ENCODE measurements at regions not wholly inside any gene's neighbourhood (a gene's known extent, or its start where the extent isn't known, plus 50 kb on each side); places are given as distances from the start of the nearest gene placed in this dataset.

DNA sequence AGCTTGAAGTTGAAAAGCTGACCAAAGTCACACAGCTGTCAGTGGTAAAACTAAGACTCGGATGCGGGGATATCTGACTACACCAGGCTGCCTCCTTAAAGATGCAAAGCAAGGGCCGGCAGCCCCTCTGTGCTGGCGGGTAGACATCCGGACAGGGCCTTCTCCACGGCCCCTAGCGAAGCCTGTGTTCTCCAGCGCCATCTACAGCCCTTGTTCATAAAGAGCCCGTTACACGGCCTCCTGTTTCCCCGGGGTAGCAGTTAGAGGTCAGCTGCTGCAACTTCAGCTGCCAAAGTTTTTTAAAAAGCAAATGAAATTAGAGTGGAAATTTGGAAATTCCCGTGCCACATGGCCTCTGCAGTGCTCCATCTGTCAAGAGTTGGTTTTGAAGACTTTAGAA is 383.0 kb downstream of the TBL1XR1 start:
- TF ChIP-seq, protein P1, sequence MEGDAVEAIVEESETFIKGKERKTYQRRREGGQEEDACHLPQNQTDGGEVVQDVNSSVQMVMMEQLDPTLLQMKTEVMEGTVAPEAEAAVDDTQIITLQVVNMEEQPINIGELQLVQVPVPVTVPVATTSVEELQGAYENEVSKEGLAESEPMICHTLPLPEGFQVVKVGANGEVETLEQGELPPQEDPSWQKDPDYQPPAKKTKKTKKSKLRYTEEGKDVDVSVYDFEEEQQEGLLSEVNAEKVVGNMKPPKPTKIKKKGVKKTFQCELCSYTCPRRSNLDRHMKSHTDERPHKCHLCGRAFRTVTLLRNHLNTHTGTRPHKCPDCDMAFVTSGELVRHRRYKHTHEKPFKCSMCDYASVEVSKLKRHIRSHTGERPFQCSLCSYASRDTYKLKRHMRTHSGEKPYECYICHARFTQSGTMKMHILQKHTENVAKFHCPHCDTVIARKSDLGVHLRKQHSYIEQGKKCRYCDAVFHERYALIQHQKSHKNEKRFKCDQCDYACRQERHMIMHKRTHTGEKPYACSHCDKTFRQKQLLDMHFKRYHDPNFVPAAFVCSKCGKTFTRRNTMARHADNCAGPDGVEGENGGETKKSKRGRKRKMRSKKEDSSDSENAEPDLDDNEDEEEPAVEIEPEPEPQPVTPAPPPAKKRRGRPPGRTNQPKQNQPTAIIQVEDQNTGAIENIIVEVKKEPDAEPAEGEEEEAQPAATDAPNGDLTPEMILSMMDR (IDR thresholded peaks at IDR 0.05; ENCODE audit: poor library complexity), result peak; percentile 65
- TF ChIP-seq EZH2 (IDR thresholded peaks at IDR 0.05; ENCODE audit: borderline replicate concordance) (no peak), EZH2phosphoT487 (IDR thresholded peaks at IDR 0.05; ENCODE audit: low read depth, severe bottlenecking, unreplicated experiment) (no peak)

Measured in hepatocyte (in vitro differentiated cells).